ENCODE measurements at regions not wholly inside any gene's neighbourhood (a gene's known extent, or its start where the extent isn't known, plus 50 kb on each side); places are given as distances from the start of the nearest gene placed in this dataset.

DNA sequence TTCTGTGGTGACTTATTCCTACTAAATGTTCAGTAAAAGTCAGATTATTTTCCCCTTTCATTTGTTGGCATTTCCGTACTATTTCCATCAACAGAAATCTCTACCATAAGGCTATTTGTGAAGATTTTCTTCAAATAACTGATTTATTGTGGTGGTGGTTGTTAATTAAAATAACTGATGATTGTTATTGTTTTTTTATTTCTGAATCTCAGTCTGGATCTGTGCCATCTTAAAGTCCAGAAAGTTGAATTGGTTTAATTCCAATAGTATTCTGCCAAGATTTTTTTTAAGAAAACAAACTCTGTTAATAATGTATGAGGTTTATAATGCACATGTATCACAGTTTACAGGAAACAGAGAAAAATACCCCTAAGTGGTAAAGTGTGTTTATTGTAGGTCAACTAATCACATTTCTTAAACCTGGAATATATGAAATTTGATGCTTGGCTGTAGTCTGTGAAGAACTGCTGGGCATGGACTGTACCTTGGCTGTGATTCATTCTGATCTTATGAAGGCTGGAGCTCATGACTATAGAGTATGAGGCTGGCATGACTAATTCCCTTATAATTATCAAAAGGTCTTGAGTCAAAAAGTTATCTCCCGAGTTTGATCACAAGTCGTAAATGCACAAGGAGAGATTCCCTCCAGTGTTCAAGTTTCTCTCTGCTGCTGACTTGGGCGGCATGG, 134.2 kb upstream of the RND3 start:
- no peaks in the 10 kb centered on the region for H3F3A ChIP-seq (replicated peaks; ENCODE audit: low read depth)
- H3K4me3 ChIP-seq, result no peak overlapping the region
- H3K4me2 ChIP-seq, result no peak overlapping the region
- peaks cover 3% of the 10 kb centered on the region for H3K9me2 ChIP-seq (ENCODE audit: insufficient read depth)
- no peaks in the 10 kb centered on the region for H3K27me3 ChIP-seq (ENCODE audit: insufficient read depth)
- H3K4me3 Mint-ChIP-seq, result no peak overlapping the region
- no peaks in the 10 kb centered on the region; the same call in 1 of the 3 replicates for H3K9me3 Mint-ChIP-seq
- H4K20me1 ChIP-seq (replicated peaks; ENCODE audit: insufficient read depth), result no peaks in the 10 kb centered on the region
- H3K27ac Mint-ChIP-seq, result no peak overlapping the region
- 0 out of 3 replicates have a peak, but pooled peaks cover 3% of the 10 kb centered on the region for H3K36me3 Mint-ChIP-seq (ENCODE audit: low read depth)
- ATAC-seq (no peak), DNase-seq (ENCODE audit: low spot score) (no peak)
- no peak overlapping the region for H2AFZ ChIP-seq
- peaks cover 2% of the 10 kb centered on the region; the same call in 2 of the 3 replicates for H3K4me1 Mint-ChIP-seq
- no peak for TF ChIP-seq ZNF462 (CRISPR knock-in tag; IDR thresholded peaks at IDR 0.05)
- TF ChIP-seq, protein P1, sequence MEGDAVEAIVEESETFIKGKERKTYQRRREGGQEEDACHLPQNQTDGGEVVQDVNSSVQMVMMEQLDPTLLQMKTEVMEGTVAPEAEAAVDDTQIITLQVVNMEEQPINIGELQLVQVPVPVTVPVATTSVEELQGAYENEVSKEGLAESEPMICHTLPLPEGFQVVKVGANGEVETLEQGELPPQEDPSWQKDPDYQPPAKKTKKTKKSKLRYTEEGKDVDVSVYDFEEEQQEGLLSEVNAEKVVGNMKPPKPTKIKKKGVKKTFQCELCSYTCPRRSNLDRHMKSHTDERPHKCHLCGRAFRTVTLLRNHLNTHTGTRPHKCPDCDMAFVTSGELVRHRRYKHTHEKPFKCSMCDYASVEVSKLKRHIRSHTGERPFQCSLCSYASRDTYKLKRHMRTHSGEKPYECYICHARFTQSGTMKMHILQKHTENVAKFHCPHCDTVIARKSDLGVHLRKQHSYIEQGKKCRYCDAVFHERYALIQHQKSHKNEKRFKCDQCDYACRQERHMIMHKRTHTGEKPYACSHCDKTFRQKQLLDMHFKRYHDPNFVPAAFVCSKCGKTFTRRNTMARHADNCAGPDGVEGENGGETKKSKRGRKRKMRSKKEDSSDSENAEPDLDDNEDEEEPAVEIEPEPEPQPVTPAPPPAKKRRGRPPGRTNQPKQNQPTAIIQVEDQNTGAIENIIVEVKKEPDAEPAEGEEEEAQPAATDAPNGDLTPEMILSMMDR (conservative IDR thresholded peaks at IDR 0.05; ENCODE audit: low read depth in 2 of 2), result no peak
- no peak for TF ChIP-seq JUNB (IDR thresholded peaks at IDR 0.05; ENCODE audit: unreplicated experiment)
- TF ChIP-seq EZH2phosphoT487 (IDR thresholded peaks at IDR 0.05; ENCODE audit: unreplicated experiment), result no peak
- TF ChIP-seq POLR2AphosphoS5 (IDR thresholded peaks at IDR 0.05; ENCODE audit: low read depth), result no peak
- no peak for TF ChIP-seq NANOG (IDR thresholded peaks at IDR 0.05; ENCODE audit: borderline replicate concordance)
- TF ChIP-seq STAT1 (IDR thresholded peaks at IDR 0.05; ENCODE audit: unreplicated experiment), result no peak
- no peak for TF ChIP-seq EZH2 (IDR thresholded peaks at IDR 0.05; ENCODE audit: low read depth, unreplicated experiment)
- TF ChIP-seq, protein P2, sequence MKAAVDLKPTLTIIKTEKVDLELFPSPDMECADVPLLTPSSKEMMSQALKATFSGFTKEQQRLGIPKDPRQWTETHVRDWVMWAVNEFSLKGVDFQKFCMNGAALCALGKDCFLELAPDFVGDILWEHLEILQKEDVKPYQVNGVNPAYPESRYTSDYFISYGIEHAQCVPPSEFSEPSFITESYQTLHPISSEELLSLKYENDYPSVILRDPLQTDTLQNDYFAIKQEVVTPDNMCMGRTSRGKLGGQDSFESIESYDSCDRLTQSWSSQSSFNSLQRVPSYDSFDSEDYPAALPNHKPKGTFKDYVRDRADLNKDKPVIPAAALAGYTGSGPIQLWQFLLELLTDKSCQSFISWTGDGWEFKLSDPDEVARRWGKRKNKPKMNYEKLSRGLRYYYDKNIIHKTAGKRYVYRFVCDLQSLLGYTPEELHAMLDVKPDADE (IDR thresholded peaks at IDR 0.05), result no peak
- no peak for TF ChIP-seq ZNF331 (CRISPR knock-in tag; IDR thresholded peaks at IDR 0.05; ENCODE audit: low read depth)
- TF ChIP-seq, protein P3, sequence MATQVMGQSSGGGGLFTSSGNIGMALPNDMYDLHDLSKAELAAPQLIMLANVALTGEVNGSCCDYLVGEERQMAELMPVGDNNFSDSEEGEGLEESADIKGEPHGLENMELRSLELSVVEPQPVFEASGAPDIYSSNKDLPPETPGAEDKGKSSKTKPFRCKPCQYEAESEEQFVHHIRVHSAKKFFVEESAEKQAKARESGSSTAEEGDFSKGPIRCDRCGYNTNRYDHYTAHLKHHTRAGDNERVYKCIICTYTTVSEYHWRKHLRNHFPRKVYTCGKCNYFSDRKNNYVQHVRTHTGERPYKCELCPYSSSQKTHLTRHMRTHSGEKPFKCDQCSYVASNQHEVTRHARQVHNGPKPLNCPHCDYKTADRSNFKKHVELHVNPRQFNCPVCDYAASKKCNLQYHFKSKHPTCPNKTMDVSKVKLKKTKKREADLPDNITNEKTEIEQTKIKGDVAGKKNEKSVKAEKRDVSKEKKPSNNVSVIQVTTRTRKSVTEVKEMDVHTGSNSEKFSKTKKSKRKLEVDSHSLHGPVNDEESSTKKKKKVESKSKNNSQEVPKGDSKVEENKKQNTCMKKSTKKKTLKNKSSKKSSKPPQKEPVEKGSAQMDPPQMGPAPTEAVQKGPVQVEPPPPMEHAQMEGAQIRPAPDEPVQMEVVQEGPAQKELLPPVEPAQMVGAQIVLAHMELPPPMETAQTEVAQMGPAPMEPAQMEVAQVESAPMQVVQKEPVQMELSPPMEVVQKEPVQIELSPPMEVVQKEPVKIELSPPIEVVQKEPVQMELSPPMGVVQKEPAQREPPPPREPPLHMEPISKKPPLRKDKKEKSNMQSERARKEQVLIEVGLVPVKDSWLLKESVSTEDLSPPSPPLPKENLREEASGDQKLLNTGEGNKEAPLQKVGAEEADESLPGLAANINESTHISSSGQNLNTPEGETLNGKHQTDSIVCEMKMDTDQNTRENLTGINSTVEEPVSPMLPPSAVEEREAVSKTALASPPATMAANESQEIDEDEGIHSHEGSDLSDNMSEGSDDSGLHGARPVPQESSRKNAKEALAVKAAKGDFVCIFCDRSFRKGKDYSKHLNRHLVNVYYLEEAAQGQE (IDR thresholded peaks at IDR 0.05; ENCODE audit: unreplicated experiment), result no peak
- no peak for TF ChIP-seq CREB1 (CRISPR knock-in tag; IDR thresholded peaks at IDR 0.05; ENCODE audit: low read depth)
- TF ChIP-seq ZNF114 (CRISPR knock-in tag; IDR thresholded peaks at IDR 0.05), result no peak
- H3K27me3 Mint-ChIP-seq (ENCODE audit: insufficient read depth, low read depth, poor library complexity), result peaks cover 5% of the 10 kb centered on the region
- peaks cover 4% of the 10 kb centered on the region; the same call in 1 of the 2 replicates for H3K4me1 ChIP-seq (ENCODE audit: insufficient read depth)
- H3K79me2 ChIP-seq (replicated peaks; ENCODE audit: insufficient read depth), result no peaks in the 10 kb centered on the region
- H3K27ac ChIP-seq (ENCODE audit: low read depth), result no peak overlapping the region
- H3K36me3 ChIP-seq (ENCODE audit: insufficient read depth), result no peaks in the 10 kb centered on the region

All from GM23338 (cell line).